ENCODE measurements at regions not wholly inside any gene's neighbourhood (a gene's known extent, or its start where the extent isn't known, plus 50 kb on each side); places are given as distances from the start of the nearest gene placed in this dataset.

DNA sequence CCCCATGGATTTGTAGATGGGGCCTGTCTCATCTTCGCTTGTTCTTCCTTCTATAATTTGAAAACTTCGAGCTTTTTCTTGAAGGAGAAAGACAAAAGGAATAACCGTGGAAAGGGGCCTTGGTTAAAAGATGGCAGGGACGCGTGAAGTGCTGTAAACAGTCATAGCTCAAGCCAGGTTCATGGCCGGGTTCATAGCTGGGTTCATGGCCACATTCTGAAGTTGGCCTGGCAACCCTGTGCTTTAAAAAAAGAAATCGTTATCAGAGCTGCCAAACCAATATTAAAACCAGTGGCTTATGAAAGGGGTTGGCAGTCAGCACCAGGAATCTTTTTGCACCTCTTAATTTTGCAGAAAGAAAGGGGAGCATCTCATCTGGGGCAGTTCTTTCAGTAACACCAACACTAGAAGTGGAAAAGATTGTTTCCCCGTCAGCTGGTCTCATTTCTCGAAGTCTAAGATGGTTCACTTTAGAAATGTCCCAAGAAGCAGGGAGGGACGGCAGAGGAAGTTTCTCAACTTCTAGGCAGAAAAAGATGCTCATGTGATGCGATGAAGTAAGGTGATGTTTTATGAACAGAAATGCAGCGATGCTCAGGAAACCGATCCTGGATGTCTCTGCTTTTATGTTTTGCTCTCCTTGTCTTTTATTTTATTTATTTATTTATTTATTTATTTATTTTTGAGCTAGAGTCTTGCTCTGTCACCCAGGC is 193.1 kb upstream of the TBX3 start:
- DNase-seq, result no peak
- TF ChIP-seq GATA1 (IDR thresholded peaks at IDR 0.05; ENCODE audit: low read depth, low read length) (no peak), POLR2A (IDR thresholded peaks at IDR 0.05; ENCODE audit: low read length) (no peak)

- TF ChIP-seq POLR2A (IDR thresholded peaks at IDR 0.05; ENCODE audit: low read length) (no peak), GATA1 (IDR thresholded peaks at IDR 0.05; ENCODE audit: low read depth, low read length) (no peak)
- DNase-seq, result no peak
These were observed 191.3 kb upstream of the TBX3 start for GRCh38 chr12:114875313-114875712.

GRCh38 chr12:114873656-114874055 is 189.7 kb upstream of the TBX3 start:
- no peak for TF ChIP-seq POLR2A (IDR thresholded peaks at IDR 0.05; ENCODE audit: low read length)
- TF ChIP-seq GATA1 (IDR thresholded peaks at IDR 0.05; ENCODE audit: low read depth, low read length), result no peak

DNA sequence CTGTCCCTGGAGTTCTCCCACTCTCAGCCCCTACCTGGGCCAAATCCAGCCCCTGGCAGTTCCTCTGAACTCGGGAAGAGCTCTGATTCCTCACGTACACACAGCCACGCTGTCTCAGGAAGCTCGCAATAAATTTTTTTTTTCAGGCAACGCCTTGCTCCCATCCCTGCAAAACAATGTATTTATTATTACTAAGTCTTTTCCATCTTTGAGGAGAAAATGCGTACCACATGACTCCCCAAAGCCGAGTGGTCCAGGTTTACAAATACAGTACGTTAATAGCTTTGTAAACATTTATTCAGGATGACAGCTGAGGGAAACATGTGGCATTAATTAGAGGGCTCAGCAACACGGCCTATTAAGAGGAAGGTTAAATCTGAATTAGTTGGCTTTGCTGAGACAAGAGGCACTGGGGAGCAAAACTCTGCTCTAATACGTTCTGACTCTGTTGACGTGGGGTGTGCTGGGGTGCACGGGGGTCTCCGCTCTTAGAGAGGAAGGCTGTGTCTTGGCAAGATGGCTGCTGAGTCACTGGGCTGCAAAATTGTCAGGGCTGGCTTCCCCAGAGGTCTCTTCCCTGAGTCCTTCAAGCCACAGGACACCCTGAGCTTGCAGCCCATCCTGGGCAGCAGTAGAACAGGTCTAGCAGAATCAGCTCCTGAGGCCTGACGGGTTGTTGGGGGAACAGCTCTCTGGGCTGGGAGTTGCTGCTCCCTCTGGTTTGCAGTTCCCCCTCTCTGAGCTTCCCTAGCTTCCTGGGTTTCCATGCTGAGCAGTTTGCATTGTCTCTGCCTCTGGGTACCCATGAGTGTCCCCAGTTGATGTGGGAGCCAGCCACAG is 185.2 kb upstream of the TBX3 start:
- DNase-seq, result no peak
- TF ChIP-seq GATA1 (IDR thresholded peaks at IDR 0.05; ENCODE audit: low read depth, low read length) (no peak), POLR2A (IDR thresholded peaks at IDR 0.05; ENCODE audit: low read length) (no peak)

More at GRCh38 chr12:114873656-114874055, 189.7 kb upstream of the TBX3 start:
- DNase-seq, result no peak

GRCh38 chr12:114866331-114866730 is 182.4 kb upstream of the TBX3 start:
- TF ChIP-seq POLR2A (IDR thresholded peaks at IDR 0.05; ENCODE audit: low read length) (no peak), GATA1 (IDR thresholded peaks at IDR 0.05; ENCODE audit: low read depth, low read length) (no peak)
- no peak for DNase-seq

DNA sequence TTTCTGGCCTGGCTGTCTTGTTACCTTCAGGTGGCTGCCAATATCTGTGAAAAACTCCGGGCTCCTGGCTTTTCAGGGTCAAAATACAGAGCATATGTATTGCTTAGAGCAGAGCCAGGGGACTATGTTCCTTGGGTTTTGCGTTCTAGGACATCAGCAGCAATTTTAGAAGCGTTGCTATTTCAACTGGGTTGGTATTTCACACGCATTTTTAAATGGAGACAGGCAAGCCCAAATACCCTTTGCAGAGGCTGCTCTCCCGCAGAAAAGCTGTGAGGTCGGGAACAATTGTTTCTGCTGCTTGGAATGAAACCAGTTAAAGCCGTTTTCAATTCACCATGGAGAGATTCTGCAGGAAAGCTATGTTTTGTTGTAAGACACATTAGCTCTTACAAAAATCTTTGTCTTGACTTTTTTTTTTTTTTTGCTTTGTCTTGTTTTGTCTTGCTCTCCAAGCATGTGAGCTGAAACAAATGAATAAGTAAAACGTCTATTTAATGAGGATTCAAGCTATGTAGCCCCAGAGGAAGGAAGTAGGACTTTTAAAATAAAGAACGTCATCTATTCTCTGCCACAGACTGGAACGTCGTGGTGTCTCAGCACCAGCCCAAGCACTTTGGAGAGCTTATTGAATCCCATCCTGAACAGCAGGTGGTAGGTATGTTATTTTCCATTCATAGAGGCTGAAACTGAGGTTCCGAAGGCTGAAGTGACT is 181.0 kb upstream of the TBX3 start:
- DNase-seq, result no peak
- TF ChIP-seq GATA1 (IDR thresholded peaks at IDR 0.05; ENCODE audit: low read depth, low read length), result no peak
- TF ChIP-seq POLR2A (IDR thresholded peaks at IDR 0.05; ENCODE audit: low read length), result no peak

GRCh38 chr12:114863911-114864310 is 179.9 kb upstream of the TBX3 start:
- DNase-seq, result no peak
- TF ChIP-seq POLR2A (IDR thresholded peaks at IDR 0.05; ENCODE audit: low read length) (no peak), GATA1 (IDR thresholded peaks at IDR 0.05; ENCODE audit: low read depth, low read length) (no peak)

DNA sequence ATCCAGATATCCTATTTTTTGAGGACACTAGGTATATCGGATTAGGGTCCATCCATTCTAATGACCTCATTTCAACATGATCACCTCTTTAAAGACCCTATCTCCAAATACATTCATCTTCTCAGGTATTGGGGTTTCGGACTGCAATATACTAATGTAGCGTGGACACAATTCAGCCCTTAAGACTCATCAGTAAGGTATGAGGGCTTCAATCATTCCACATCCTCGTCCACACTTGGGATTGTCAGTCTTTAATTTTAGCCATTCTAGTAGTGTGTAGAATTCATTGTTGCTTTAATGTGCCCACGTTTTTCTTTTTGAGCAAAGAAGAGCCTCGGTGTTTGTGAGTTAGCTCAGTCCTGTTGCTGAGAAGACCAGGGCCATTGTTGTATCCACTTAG is 177.0 kb upstream of the TBX3 start:
- DNase-seq, result no peak
- TF ChIP-seq POLR2A (IDR thresholded peaks at IDR 0.05; ENCODE audit: low read length), result no peak
- TF ChIP-seq GATA1 (IDR thresholded peaks at IDR 0.05; ENCODE audit: low read depth, low read length), result no peak

- no peak for DNase-seq
- no peak for TF ChIP-seq GATA1 (IDR thresholded peaks at IDR 0.05; ENCODE audit: low read depth, low read length)
- TF ChIP-seq POLR2A (IDR thresholded peaks at IDR 0.05; ENCODE audit: low read length), result no peak
These were observed 174.6 kb upstream of the TBX3 start for GRCh38 chr12:114858388-114859146.

DNA sequence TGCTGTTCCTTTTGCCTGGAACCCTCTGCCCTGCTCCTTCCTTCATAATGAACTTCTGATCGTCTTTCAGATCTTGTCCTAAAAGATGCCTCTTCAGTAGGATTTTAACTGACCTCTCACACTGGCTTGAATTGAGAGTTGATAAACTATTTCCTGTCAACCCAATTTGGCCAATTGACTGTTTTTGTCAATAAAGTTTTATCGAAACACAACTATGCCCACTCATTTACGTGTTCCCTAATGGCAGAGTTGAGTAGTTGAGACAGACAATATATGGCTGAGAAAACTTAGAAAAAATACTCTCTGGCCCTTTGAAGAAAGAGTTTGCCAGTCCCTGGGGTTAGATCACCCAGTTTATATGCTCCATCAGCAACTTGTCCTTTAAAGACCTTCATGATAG is 171.7 kb upstream of the TBX3 start:
- no peak for TF ChIP-seq POLR2A (IDR thresholded peaks at IDR 0.05; ENCODE audit: low read length)
- no peak for TF ChIP-seq GATA1 (IDR thresholded peaks at IDR 0.05; ENCODE audit: low read depth, low read length)
- no peak for DNase-seq

DNA sequence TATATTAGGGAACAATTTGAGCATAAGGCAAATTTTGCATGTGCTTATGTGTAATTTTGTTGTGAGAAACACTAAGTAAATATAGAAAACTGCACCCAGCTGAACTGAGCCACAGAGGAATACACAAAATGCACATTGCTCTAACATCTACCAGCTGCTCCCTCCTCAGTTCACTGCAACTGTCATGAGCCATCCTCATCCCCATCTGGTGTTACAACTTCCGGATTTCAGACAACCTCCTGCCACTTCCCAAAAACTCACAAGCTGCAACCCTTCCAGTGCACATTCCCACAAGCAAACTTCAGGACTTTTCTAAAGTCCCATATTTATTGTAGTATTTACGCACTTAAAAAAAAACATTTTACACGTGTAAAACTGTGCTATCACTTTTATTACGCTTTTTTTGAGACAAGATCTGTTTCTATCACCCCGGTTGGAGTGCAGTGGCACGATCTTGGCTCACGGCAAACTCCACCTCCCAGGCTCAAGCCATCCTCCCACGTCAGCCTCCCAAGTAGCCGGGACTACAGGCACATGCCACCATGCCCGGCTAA is 169.1 kb upstream of the TBX3 start:
- no peak for DNase-seq
- no peak for TF ChIP-seq GATA1 (IDR thresholded peaks at IDR 0.05; ENCODE audit: low read depth, low read length)
- TF ChIP-seq POLR2A (IDR thresholded peaks at IDR 0.05; ENCODE audit: low read length), result no peak

DNA sequence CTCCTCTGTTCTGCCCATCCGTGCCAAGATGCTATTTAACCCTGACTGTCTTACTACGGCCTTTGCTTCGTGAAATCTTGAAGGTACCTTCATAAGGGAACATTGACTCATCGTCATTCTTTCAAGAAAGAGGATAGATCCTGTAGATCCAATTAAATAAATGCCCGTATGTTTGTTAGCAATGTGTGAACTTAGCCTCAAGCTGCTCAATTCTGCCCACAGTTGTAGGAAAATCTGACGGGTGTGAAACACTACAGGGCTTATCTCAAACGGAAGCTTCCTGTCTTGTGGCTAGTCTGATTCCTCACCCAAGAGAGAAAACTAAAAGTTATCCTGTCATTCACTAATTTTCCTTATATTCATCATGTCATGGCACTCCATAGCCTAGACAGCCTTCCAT is 168.0 kb upstream of the TBX3 start:
- DNase-seq, result no peak
- no peak for TF ChIP-seq GATA1 (IDR thresholded peaks at IDR 0.05; ENCODE audit: low read depth, low read length)
- TF ChIP-seq POLR2A (IDR thresholded peaks at IDR 0.05; ENCODE audit: low read length), result no peak

- DNase-seq, result no peak
- TF ChIP-seq POLR2A (IDR thresholded peaks at IDR 0.05; ENCODE audit: low read length) (no peak), GATA1 (IDR thresholded peaks at IDR 0.05; ENCODE audit: low read depth, low read length) (no peak)
These were observed 166.8 kb upstream of the TBX3 start for GRCh38 chr12:114850661-114851275.

All from erythroblast (primary cell).